Neural progenitor cell (in vitro differentiated cells): ENCODE measurements at regions not wholly inside any gene's neighbourhood (a gene's known extent, or its start where the extent isn't known, plus 50 kb on each side); places are given as distances from the start of the nearest gene placed in this dataset.

ENCODE experiments used
- CTCF ChIP-seq: fragments of 200-600 bp; sonication (generic); IDR thresholded peaks from 2 replicates; pipeline ENCODE4 v1.5.1; 2017; ENCODE audit warnings: antibody characterized with exemption, mild to moderate bottlenecking
- EZH2 ChIP-seq: fragments of 200-600 bp; sonication (generic); IDR thresholded peaks from 2 replicates; pipeline ENCODE4 v1.6.1; 2017; ENCODE audit warnings: antibody characterized with exemption, mild to moderate bottlenecking, moderate library complexity

GRCh38 chr9:99451112-99451606, 229.1 kb downstream of the SEC61B start:
- TF ChIP-seq CTCF (no peak), EZH2 (no peak)
